Esophagus squamous epithelium (tissue), 5 donors: ENCODE measurements at regions not wholly inside any gene's neighbourhood (a gene's known extent, or its start where the extent isn't known, plus 50 kb on each side); places are given as distances from the start of the nearest gene placed in this dataset.
"Not testable (repeated sequence)": the region's sequence is repeated elsewhere in the genome, so short reads cannot be mapped to it uniquely, and the experiment has no call there.

Experiments used
- DNase-seq: peaks from one replicate; lab custom pipeline; 2025; lab: John Stamatoyannopoulos, UW
- H3K27ac ChIP-seq, 4 donors: fragments of 200-600 bp; sonication (generic); one replicate each; pipeline ENCODE4 v1.5.1; 2016 to 2019; ENCODE audit warnings: mild to moderate bottlenecking in 1 of 4
- H3K27me3 ChIP-seq, 4 donors: fragments of 200-600 bp; sonication (generic); 1 replicate in 3 of 4; 2 replicates in 1 of 4; pipeline versions ENCODE4 v1.5.1 to v1.6.0; 2017 to 2021; ENCODE audit warnings: antibody characterized with exemption in 1 of 4
- H3K36me3 ChIP-seq, 3 donors: fragments of 200-600 bp; sonication (generic); one replicate each; pipeline ENCODE4 v1.5.1; 2016 to 2019
- H3K4me1 ChIP-seq, 3 donors: fragments of 200-600 bp; sonication (generic); one replicate each; pipeline ENCODE4 v1.5.1; 2017 to 2019
- H3K4me3 ChIP-seq, 4 donors: fragments of 200-600 bp; sonication (generic); 1 replicate in 3 of 4; 2 replicates in 1 of 4; pipeline ENCODE4 v1.5.1; 2016 to 2019; ENCODE audit warnings: mild to moderate bottlenecking in 2 of 4, moderate library complexity in 1 of 4
- H3K9me3 ChIP-seq, 3 donors: fragments of 200-600 bp; sonication (generic); one replicate each; pipeline ENCODE4 v1.5.1; 2016 to 2019
- POLR2A ChIP-seq, 4 donors: fragments of 450-650 bp; IDR thresholded peaks; one replicate each; pipeline ENCODE4 v1.6.1; 2017; ENCODE audit warnings: antibody characterized with exemption in 4 of 4, mild to moderate bottlenecking in 4 of 4, moderate library complexity in 3 of 4
- WGBS, 2 donors: methylation state at CpG; one replicate each; pipeline ENCODE4 v1.1.5; 2018; 5-methylcytosine and 5-hydroxymethylcytosine counted together
- intact Hi-C: fragments of 100-400 bp; cut with DNase I; formaldehyde crosslinking; loops from one replicate; pipeline ENCODE4 v1.15.0; 2022
- TF ChIP-seq, protein P1 (sequence below), 6 experiments: fragments of 450-650 bp in 4 of 6; fragments of 200-600 bp in 2 of 6; sonication (generic) in 2 of 6; IDR thresholded peaks; one replicate each; pipeline ENCODE4 v1.5.1; 2016 to 2019; ENCODE audit warnings: antibody characterized with exemption in 6 of 6, mild to moderate bottlenecking in 4 of 6, moderate library complexity in 4 of 6
- donor health status: DM: yes; HTN: yes; CAD: no.

DNA sequence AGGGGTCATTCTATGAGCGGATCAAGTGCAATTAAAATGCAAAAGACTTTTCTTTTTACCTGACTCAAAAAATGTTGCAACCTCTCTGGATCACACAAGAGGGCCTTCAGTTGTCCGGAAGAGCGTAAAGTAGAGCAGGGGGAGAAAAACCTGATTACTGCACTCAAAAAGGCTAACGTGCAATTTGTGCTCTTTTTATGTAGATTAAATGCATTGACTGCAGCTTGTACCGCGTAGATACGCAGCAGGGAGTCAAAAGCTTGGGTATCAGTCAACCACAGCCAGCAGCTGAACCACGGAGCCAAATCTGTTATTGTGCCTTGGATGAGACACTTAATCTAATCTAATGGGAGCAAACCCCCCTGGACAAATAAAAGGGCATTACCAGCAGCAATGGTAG, 107.3 kb upstream of the RAI2 start:
- Histone ChIP-seq H3K4me3 (no peak overlapping the region), H3K27me3 (no peaks in the 10 kb centered on the region), H3K36me3 (no peaks in the 10 kb centered on the region), H3K4me1 (no peaks in the 10 kb centered on the region), H3K27ac (no peak overlapping the region), H3K9me3 (no peaks in the 10 kb centered on the region)
- intact Hi-C loops: no loop called here
- no peak for TF ChIP-seq POLR2A (IDR thresholded peaks at IDR 0.05)
- TF ChIP-seq, protein P1, sequence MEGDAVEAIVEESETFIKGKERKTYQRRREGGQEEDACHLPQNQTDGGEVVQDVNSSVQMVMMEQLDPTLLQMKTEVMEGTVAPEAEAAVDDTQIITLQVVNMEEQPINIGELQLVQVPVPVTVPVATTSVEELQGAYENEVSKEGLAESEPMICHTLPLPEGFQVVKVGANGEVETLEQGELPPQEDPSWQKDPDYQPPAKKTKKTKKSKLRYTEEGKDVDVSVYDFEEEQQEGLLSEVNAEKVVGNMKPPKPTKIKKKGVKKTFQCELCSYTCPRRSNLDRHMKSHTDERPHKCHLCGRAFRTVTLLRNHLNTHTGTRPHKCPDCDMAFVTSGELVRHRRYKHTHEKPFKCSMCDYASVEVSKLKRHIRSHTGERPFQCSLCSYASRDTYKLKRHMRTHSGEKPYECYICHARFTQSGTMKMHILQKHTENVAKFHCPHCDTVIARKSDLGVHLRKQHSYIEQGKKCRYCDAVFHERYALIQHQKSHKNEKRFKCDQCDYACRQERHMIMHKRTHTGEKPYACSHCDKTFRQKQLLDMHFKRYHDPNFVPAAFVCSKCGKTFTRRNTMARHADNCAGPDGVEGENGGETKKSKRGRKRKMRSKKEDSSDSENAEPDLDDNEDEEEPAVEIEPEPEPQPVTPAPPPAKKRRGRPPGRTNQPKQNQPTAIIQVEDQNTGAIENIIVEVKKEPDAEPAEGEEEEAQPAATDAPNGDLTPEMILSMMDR (IDR thresholded peaks at IDR 0.05): no peak
- 67 to 75% methylated on average over 8 of the region's 8 CpGs for WGBS, 2 donors
- no peak for DNase-seq

DNA sequence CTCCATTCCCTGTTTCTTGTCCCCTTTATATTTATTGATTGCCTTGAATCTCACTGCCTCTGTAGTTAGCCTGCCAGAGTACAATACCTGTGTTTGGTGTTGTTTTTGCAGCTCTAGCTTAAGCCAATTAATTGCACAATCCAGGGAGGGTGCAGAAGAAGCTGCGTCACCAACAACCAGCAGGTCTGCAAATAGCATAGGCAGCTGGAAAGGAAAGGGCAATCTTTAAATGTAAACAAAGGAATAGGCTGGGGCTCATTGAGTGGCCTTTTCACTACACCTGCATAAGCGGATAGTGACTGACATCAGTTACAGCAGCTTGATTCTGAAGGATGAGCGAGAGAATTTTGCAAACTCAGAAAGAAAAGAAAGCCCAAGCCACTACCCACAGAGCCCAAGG, 106.8 kb upstream of the RAI2 start:
- H3K36me3 ChIP-seq: no peaks in the 10 kb centered on the region
- no peak overlapping the region for H3K27ac ChIP-seq
- WGBS, 2 donors: 55 to 60% methylated on average over 1 to 3 of the region's 3 CpGs
- no peaks in the 10 kb centered on the region for H3K4me1 ChIP-seq
- no peak for TF ChIP-seq POLR2A (IDR thresholded peaks at IDR 0.05)
- TF ChIP-seq, protein P1 (IDR thresholded peaks at IDR 0.05): no peak
- H3K9me3 ChIP-seq: no peaks in the 10 kb centered on the region
- DNase-seq: no peak
- H3K27me3 ChIP-seq: no peaks in the 10 kb centered on the region
- H3K4me3 ChIP-seq: no peak overlapping the region
- intact Hi-C loops: no loop called here

DNA sequence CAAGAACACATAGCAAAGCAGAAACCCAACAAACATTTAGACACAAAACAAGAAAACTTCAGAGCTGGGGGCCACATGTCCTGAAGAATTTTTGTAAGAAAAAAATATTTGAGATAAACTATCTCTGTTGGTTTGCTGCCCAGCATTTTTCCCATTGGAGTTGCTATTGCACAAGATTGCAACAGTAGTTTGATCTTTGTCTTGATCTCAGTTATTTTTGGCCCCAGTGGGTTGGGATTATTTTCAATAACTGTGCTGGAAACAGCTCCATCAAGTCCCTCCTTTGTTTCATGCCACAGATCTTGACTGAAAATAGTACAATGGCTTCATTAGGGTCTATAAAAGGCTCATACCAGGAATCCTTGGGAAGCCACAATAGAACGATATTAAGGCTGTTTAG, 103.8 kb upstream of the RAI2 start:
- no peak overlapping the region for H3K4me3 ChIP-seq
- 60 to 83% methylated on average over 1 of the region's 1 CpG for WGBS, 2 donors
- TF ChIP-seq, protein P1 (IDR thresholded peaks at IDR 0.05): no peak
- TF ChIP-seq POLR2A (IDR thresholded peaks at IDR 0.05): no peak
- no peaks in the 10 kb centered on the region for H3K4me1 ChIP-seq
- no peak for DNase-seq
- H3K36me3 ChIP-seq: no peaks in the 10 kb centered on the region
- H3K27ac ChIP-seq: no peak overlapping the region
- H3K27me3 ChIP-seq: no peaks in the 10 kb centered on the region
- intact Hi-C loops: no loop called here
- H3K9me3 ChIP-seq: no peaks in the 10 kb centered on the region

DNA sequence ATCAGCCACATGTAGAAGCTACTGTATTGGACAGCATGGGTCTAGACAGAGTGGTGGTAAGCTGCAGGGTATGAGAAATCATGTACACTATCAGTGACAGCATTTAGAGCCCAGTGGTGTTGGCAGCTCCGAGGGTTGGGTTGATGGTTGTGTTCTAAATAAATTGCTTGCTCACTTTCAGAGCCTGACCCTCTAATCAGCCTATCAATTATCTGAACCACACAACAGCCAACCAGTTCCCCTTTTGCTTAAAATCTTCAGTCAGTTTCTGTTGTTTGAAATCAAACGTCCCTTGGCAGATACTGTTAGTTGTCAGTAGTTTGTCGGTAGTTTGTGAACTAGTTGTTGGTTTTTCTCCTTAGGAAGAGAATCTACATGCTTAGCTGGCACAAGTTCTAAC, 99.8 kb upstream of the RAI2 start:
- intact Hi-C loops: no loop called here
- H3K36me3 ChIP-seq: no peaks in the 10 kb centered on the region
- H3K9me3 ChIP-seq: no peaks in the 10 kb centered on the region
- H3K27me3 ChIP-seq: no peaks in the 10 kb centered on the region
- TF ChIP-seq POLR2A (IDR thresholded peaks at IDR 0.05): no peak
- TF ChIP-seq, protein P1 (IDR thresholded peaks at IDR 0.05): no peak
- WGBS, 2 donors: 59 to 61% methylated on average over 2 to 3 of the region's 3 CpGs
- H3K4me1 ChIP-seq: no peaks in the 10 kb centered on the region
- H3K4me3 ChIP-seq: no peak overlapping the region
- no peak overlapping the region for H3K27ac ChIP-seq
- no peak for DNase-seq

DNA sequence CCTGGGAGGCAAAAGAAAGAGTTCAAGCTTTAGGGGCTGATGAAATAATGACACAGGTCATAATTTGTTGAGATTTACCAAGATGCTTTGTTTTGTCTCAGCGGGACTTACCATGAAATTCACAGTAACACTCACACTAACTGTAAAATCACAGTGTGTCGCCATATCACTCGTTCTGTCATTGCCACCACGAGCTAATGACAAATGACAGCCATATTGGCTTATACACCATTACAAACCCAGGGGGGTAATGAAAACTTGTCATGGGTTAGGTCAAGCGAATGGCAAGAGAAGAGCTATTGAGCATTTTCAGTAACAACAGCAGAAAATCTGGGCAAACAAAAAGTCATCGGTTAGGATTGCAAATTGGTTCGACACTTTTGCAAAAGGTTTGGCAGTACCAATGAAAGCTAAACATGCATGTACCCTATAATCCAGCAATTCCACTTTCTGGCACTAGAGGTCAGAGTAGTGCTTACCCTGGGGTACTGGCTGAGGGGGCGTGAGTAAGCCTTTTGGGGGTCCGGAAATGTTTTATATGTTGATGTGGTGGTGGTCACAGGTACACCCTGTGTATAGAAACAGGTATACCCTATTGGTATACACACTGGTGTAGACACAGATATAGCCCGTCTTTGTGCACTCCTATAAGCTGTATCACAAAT, 83.9 kb upstream of the RAI2 start:
- DNase-seq: no peak

DNA sequence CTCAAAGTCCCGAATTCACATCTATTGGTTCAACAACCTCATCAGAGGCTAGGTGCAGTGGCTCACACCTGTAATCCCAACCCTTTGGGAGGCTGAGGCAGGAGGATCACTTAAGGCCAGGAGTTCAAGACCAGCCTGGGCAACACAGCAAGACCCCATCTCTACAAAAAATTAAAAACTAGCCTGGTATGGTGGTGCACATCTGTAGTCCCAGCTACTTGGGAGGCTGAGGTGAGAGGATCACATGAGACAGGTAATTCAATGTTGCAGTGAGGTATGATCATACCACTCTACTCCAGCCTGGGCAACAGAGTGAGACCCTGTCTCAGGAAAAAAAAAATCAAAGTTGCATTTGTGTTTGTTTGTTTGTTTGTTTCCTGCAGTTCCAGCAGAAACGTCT, 80.1 kb upstream of the RAI2 start:
- H3K27me3 ChIP-seq, H3K4me3 ChIP-seq, H3K4me1 ChIP-seq, DNase-seq, H3K27ac ChIP-seq, H3K36me3 ChIP-seq, H3K9me3 ChIP-seq, intact Hi-C loops: not testable (repeated sequence)
- 71 to 76% methylated on average over 1 to 2 of the region's 2 CpGs for WGBS, 2 donors

More for the DNA sequence above, 83.9 kb upstream of the RAI2 start:
- Histone ChIP-seq H3K36me3 (no peaks in the 10 kb centered on the region), H3K4me3 (no peak overlapping the region), H3K27ac (no peak overlapping the region), H3K27me3 (no peaks in the 10 kb centered on the region), H3K4me1 (no peaks in the 10 kb centered on the region), H3K9me3 (no peaks in the 10 kb centered on the region)
- TF ChIP-seq, protein P1 (IDR thresholded peaks at IDR 0.05): peak in 2 of 6 experiments; percentile 24 to 27
- no peak for TF ChIP-seq POLR2A (IDR thresholded peaks at IDR 0.05)
- intact Hi-C loops: no loop called here
- WGBS, 2 donors: 47 to 51% methylated on average over 10 of the region's 10 CpGs
